NT2/D1 (cell line): ENCODE measurements at regions not wholly inside any gene's neighbourhood (a gene's known extent, or its start where the extent isn't known, plus 50 kb on each side); places are given as distances from the start of the nearest gene placed in this dataset.

Experiments
- SUZ12 ChIP-seq: IDR thresholded peaks from 2 replicates; pipeline ENCODE4 v1.6.1; 2011; ENCODE audit not compliant: insufficient read length, insufficient read depth; ENCODE audit errors: extremely low read depth
- YY1 ChIP-seq: IDR thresholded peaks from 2 replicates; pipeline ENCODE4 v1.6.1; 2011; ENCODE audit not compliant: insufficient read length, insufficient read depth
- ZNF274 ChIP-seq: IDR thresholded peaks from 2 replicates; pipeline ENCODE4 v1.6.1; 2011; ENCODE audit warnings: mild to moderate bottlenecking, low read depth, low read length

DNA sequence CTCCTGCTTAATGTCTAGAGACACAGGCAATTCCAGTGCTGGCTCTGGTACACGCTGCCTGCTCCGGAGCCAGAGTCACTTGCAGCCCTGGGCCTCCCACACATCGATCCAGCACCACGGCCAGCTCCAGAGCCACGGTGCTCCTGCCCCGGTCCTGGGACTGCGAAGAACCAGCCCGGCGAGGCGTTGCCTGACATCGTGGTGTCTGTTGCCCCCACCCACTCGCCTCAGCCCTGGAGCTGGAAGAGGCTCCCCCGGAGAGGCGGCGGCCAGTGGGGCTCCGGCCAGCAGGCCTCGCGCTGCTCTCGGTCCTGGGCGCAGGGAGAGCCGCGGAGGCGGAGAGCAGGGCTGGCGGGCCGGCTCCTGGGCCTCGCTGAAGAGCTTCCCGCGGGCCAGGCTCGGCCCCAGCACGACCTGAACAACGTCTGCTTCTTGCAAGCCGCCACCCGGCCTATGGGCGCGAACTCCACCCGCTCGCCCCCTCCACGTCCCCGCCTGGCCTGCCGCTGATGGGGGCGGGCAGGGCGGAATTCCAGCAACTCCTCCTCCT lies 364.8 kb downstream of the CEP170 start:
- TF ChIP-seq YY1 (no peak), SUZ12 (no peak), ZNF274 (no peak)
